GM21390 (cell line): ENCODE measurements at regions not wholly inside any gene's neighbourhood (a gene's known extent, or its start where the extent isn't known, plus 50 kb on each side); places are given as distances from the start of the nearest gene placed in this dataset.

Source experiments
- ATAC-seq: cut with Tn5 transposase; IDR thresholded peaks from one replicate; pipeline ENCODE4 v1.9.1; 2021; ENCODE audit not compliant: unreplicated experiment

DNA sequence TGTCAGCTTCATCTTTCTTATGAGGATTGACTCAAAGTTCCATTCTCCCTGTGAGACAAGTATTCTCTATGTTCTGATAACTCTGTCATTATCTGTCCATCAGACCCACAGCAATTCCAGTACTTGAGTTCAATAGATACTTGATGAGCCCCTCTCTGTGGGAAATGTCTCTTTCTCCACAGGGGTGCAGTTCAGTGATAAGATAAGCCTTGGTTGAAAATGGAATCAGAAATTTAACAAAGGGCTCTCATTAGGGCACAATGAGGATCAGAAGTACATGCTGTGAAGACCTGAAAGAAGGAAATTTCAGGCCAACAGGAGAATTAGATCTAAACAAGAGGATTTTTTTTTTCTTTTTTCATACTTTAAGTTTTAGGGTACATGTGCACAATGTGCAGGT is 737.3 kb downstream of the MTRR start:
- no peak for ATAC-seq

DNA sequence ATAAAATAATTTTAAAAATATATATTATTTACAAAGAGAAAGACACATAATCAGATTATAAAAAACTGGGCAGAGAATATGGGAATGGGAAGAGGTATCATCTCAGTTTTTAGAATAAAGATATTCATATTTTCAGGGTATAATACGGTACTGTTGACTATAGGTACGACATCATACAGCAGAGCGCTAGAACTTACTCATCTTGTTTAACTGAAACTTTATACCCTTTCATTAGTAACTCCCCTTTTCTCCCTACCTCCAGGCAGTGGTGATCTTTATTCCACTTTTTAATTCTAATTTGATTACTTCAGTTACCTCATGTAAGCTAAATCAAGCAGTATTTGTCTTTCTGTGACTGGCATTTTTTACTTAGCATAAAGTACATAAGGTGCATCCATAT is 742.1 kb downstream of the MTRR start:
- ATAC-seq = no peak

- no peak for ATAC-seq
These were observed 744.2 kb downstream of the MTRR start for GRCh38 chr5:8613078-8613685.

GRCh38 chr5:8615142-8615858 is 746.4 kb downstream of the MTRR start:
- ATAC-seq = no peak

GRCh38 chr5:8628521-8628920 is 759.6 kb downstream of the MTRR start:
- ATAC-seq = no peak

DNA sequence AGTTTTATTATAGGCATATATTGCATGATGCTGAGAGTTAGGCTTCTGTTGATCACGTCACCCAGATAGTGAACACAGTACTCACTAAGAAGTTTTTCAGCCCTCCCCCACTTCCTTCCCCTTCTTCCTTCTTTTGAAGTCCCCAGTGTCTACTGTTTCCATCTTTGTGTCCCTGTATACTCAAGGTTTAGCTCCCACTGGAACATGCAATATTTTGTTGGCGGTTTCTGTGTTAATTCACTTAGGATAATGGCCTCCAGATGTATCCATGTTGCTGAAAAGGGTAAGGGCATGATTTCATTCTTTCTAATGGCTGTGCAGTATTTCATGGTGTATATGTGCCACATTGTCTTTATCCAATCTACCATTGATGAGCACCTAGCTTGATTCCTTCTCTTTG is 764.3 kb downstream of the MTRR start:
- no peak for ATAC-seq

- no peak for ATAC-seq
These were observed 764.7 kb downstream of the MTRR start for GRCh38 chr5:8633696-8634095.

DNA sequence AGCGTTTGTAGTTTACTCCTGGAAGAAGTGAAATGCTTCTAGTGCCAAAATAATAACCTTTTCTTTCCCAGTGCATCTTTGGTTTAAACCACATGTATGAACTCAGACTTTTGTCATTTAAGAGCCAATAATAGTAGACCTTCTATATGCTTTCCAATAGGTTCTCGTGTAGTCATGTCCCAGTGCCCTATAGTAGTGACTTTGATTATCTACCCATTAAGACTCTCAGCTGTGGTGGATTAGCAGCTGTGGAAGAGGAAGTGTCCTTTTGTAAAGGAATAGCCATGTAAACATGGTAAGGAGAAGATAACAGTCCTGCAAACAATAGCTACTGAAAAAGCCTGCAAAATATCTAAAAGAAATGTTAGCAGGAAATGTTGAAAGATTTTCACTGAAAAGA is 765.3 kb downstream of the MTRR start:
- ATAC-seq = no peak

GRCh38 chr5:8641786-8642505 is 773.0 kb downstream of the MTRR start:
- no peak for ATAC-seq

GRCh38 chr5:8644377-8644776 is 775.4 kb downstream of the MTRR start:
- no peak for ATAC-seq

DNA sequence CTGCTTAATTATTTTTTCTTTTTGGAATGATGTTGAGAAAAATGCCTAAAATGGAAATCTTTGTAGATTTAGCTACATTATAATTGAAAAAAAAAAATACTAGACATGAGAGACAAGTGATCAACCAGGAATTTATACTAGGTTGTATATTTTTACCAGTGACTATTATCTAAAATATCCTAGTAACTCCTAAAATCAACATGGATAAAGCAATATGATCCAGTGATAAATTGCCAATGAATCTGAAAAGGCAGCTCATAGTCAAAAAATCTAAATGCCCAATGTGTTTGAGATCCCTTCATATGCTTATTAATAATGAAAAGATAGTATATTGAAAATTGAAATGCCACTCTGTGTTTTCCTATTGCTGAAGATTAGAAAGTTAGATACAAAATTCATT is 778.2 kb downstream of the MTRR start:
- ATAC-seq = no peak

- no peak for ATAC-seq
These were observed 781.2 kb downstream of the MTRR start for GRCh38 chr5:8650186-8650585.

GRCh38 chr5:8660133-8660893 is 791.4 kb downstream of the MTRR start:
- ATAC-seq = no peak

GRCh38 chr5:8663374-8663773 is 794.4 kb downstream of the MTRR start:
- no peak for ATAC-seq

- ATAC-seq = no peak
These were observed 806.2 kb downstream of the MTRR start for GRCh38 chr5:8675182-8675581.

DNA sequence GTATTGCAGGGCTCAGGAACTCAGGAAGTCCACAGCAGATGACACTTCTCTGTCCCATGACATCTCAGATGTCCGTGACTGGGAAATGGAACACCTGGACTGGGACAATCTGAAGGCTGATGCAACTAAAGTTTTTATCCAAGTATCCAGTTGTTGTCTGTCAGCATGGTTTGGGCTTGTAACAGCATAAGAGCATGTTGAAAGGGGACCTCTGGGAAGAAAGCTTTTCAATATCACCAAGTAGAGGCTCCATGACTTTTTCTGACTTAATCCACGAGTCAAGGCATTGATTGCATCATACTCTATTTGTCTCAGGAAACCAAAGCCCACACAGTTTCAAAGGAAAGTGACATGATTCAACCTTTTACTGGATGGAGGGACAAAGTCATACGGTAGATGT is 807.7 kb downstream of the MTRR start:
- ATAC-seq = no peak

- no peak for ATAC-seq
These were observed 813.4 kb downstream of the MTRR start for GRCh38 chr5:8682381-8682780.

DNA sequence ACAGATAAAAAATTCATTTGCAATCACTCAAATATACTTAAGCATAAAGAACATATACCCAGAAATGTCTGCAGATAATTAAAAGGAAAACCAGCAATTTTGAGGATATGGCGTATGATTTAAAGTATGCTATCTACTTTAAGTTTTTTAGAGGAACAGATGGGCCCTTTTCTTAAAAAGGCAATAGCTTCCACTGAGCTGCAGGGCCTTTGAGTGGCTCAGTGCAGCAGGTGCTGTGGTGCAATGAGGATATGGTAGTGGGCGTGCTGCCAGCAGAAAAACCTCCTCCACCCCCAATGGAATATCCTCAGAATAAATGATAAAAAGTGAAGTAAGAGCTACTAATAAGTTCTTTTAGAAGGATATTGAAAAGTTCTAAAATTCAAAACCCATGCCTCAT is 814.5 kb downstream of the MTRR start:
- no peak for ATAC-seq

DNA sequence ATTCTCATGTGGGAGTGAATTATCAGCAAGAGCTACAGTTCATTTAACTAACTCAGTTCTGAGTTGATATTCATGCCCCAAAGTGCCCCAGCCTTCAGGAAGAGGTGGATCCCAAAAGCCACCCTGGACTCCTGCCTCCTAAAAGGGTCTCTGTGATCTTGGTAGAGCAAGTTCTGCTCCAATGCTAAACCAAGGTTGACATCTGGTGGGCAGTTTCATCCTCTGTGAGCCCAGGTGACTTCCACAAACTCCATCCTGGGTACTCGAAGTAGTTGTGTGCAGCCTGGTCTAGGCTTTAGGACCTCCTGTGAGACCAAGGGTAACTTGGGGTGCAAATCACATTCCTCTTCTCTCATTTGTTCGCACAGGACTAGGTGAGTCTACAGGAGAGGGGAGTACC is 816.8 kb downstream of the MTRR start:
- no peak for ATAC-seq

- no peak for ATAC-seq
These were observed 817.8 kb downstream of the MTRR start for GRCh38 chr5:8686707-8687106.

GRCh38 chr5:8689773-8690172 is 820.8 kb downstream of the MTRR start:
- ATAC-seq = no peak

- ATAC-seq = no peak
These were observed 822.3 kb downstream of the MTRR start for GRCh38 chr5:8691221-8691620.
